ENCODE measurements at regions not wholly inside any gene's neighbourhood (a gene's known extent, or its start where the extent isn't known, plus 50 kb on each side); places are given as distances from the start of the nearest gene placed in this dataset.

DNA sequence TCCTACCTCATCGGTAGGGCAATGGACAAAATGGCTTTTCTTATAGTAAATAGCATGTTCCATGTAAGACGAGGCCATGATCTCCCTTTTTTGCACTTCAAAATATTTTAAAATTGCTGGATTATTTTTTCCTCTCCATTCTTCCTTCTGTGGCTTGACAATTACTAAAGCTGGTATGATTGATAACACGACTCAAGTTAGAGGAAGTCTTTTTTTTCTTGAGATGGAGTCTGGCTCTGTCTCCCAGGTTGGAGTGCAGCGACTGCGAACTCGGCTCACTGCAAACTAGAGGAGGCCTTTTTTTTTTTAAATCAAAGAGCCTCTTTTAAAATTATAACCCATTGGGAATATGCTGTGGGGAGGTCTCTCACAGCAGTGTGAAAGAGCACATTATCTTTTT, 124.5 kb upstream of the TBL1XR1 start:
- TF ChIP-seq, protein P1, sequence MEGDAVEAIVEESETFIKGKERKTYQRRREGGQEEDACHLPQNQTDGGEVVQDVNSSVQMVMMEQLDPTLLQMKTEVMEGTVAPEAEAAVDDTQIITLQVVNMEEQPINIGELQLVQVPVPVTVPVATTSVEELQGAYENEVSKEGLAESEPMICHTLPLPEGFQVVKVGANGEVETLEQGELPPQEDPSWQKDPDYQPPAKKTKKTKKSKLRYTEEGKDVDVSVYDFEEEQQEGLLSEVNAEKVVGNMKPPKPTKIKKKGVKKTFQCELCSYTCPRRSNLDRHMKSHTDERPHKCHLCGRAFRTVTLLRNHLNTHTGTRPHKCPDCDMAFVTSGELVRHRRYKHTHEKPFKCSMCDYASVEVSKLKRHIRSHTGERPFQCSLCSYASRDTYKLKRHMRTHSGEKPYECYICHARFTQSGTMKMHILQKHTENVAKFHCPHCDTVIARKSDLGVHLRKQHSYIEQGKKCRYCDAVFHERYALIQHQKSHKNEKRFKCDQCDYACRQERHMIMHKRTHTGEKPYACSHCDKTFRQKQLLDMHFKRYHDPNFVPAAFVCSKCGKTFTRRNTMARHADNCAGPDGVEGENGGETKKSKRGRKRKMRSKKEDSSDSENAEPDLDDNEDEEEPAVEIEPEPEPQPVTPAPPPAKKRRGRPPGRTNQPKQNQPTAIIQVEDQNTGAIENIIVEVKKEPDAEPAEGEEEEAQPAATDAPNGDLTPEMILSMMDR (IDR thresholded peaks at IDR 0.05; ENCODE audit: low read length) = no peak
- TF ChIP-seq EZH2 (optimal IDR thresholded peaks at IDR 0.05; ENCODE audit: low read depth, low read length) = no peak

Data from MM.1S (cell line).